ENCODE measurements at regions not wholly inside any gene's neighbourhood (a gene's known extent, or its start where the extent isn't known, plus 50 kb on each side); places are given as distances from the start of the nearest gene placed in this dataset.

DNA sequence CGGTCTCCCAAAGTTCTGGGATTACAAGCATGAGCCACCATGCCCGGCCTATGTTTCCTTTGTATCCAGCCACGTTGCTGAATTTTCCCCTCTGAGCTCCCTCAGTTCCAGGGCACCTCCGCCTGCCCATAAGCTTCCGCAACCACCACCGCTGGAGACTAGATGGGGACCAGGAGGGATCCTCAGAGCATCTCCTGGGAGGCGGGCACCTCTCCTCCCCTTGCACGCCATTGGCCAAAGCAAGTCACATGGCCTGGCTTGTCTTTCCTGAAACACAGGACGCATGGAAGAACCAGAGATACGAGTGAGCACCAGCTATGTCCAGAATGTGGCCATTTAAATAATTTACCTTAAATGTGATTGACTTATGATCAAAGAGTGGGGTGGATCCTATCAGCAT, 388.3 kb downstream of the BRD1 start:
- no peak overlapping the region for H3K4me3 ChIP-seq (ENCODE audit: low read depth, low read length)
- ChIA-PET CTCF (no interaction called here), POLR2A (no interaction called here)
- no peaks in the 10 kb centered on the region for H3K27me3 ChIP-seq (ENCODE audit: control insufficient read depth, insufficient read depth, low read length)
- DNase-seq (ENCODE audit: low read depth): no peak
- TF ChIP-seq CTCF (IDR thresholded peaks at IDR 0.05; ENCODE audit: insufficient read depth, low read depth, low read length): no peak
- no peaks in the 10 kb centered on the region for H3K36me3 ChIP-seq (ENCODE audit: control insufficient read depth, insufficient read depth, low read length)

DNA sequence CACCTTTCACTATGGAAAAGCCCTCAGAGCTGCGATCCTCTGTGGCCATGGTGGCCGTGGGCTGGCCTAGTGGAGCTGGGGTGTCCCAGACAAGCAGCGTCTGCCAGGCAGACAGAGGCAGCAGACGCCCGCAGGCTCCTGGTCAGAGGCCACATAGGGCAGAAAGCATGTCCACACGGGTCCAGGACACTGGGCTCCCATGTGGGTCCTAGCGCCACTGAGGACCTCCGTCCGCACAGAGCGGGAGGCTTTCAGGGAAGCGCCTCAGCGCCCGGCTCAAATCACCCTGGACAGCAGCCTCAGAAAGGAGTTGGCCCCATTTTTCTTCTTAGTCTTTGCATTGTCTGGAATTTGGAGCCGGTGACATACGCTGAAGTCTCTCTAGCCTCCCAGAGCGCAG, 389.7 kb downstream of the BRD1 start:
- no peak for TF ChIP-seq CTCF (IDR thresholded peaks at IDR 0.05; ENCODE audit: insufficient read depth, low read depth, low read length)
- H3K27me3 ChIP-seq (ENCODE audit: control insufficient read depth, insufficient read depth, low read length): no peaks in the 10 kb centered on the region
- no peak overlapping the region for H3K4me3 ChIP-seq (ENCODE audit: low read depth, low read length)
- ChIA-PET POLR2A (no interaction called here), CTCF (no interaction called here)
- no peaks in the 10 kb centered on the region for H3K36me3 ChIP-seq (ENCODE audit: control insufficient read depth, insufficient read depth, low read length)
- no peak for DNase-seq (ENCODE audit: low read depth)

- ChIA-PET POLR2A (no interaction called here), CTCF (no interaction called here)
- Histone ChIP-seq H3K4me3 (ENCODE audit: low read depth, low read length) (no peak overlapping the region), H3K36me3 (ENCODE audit: control insufficient read depth, insufficient read depth, low read length) (no peaks in the 10 kb centered on the region), H3K27me3 (ENCODE audit: control insufficient read depth, insufficient read depth, low read length) (no peaks in the 10 kb centered on the region)
- no peak for DNase-seq (ENCODE audit: low read depth)
- no peak for TF ChIP-seq CTCF (IDR thresholded peaks at IDR 0.05; ENCODE audit: insufficient read depth, low read depth, low read length)
Measured at GRCh38 chr22:49437356-49437755, 390.3 kb downstream of the BRD1 start.

- ChIA-PET POLR2A (no interaction called here), CTCF (no interaction called here)
- Histone ChIP-seq H3K36me3 (ENCODE audit: control insufficient read depth, insufficient read depth, low read length) (no peaks in the 10 kb centered on the region), H3K27me3 (ENCODE audit: control insufficient read depth, insufficient read depth, low read length) (no peaks in the 10 kb centered on the region), H3K4me3 (ENCODE audit: low read depth, low read length) (no peak overlapping the region)
- no peak for DNase-seq (ENCODE audit: low read depth)
- TF ChIP-seq CTCF (IDR thresholded peaks at IDR 0.05; ENCODE audit: insufficient read depth, low read depth, low read length): no peak
Measured at GRCh38 chr22:49436056-49436455, 391.6 kb downstream of the BRD1 start.

- no peak for TF ChIP-seq CTCF (IDR thresholded peaks at IDR 0.05; ENCODE audit: insufficient read depth, low read depth, low read length)
- POLR2A ChIA-PET: no interaction called here
- CTCF ChIA-PET: no interaction called here
- H3K27me3 ChIP-seq (ENCODE audit: control insufficient read depth, insufficient read depth, low read length): no peaks in the 10 kb centered on the region
- no peak overlapping the region for H3K4me3 ChIP-seq (ENCODE audit: low read depth, low read length)
- H3K36me3 ChIP-seq (ENCODE audit: control insufficient read depth, insufficient read depth, low read length): no peaks in the 10 kb centered on the region
- DNase-seq (ENCODE audit: low read depth): no peak
Measured at GRCh38 chr22:49435596-49435995, 392.1 kb downstream of the BRD1 start.

All from BJ (cell line).